ENCODE measurements at regions not wholly inside any gene's neighbourhood (a gene's known extent, or its start where the extent isn't known, plus 50 kb on each side); places are given as distances from the start of the nearest gene placed in this dataset.

GRCh38 chr3:178455226-178455625 lies 81.0 kb upstream of the KCNMB2 start:
- TF ChIP-seq POLR2A (IDR thresholded peaks at IDR 0.05) = no peak
- no peak for TF ChIP-seq CTCF (IDR thresholded peaks at IDR 0.05 in 8 of 11, conservative IDR thresholded peaks at IDR 0.05 in 3 of 11)
- no peak for TF ChIP-seq POLR2AphosphoS5 (IDR thresholded peaks at IDR 0.05)

All from spleen (tissue), 7 donors.